GDM1 (cell line): ENCODE measurements at regions not wholly inside any gene's neighbourhood (a gene's known extent, or its start where the extent isn't known, plus 50 kb on each side); places are given as distances from the start of the nearest gene placed in this dataset.

Experiments
- DNase-seq: peaks from one replicate; lab custom pipeline; 2025; lab: John Stamatoyannopoulos, UW

- DNase-seq: no peak
Observed at GRCh38 chr20:56925082-56925830, 296.1 kb downstream of the TFAP2C start.

GRCh38 chr20:56925831-56926170 is 296.7 kb downstream of the TFAP2C start:
- no peak for DNase-seq

- no peak for DNase-seq
Observed at GRCh38 chr20:56926501-56926900, 297.4 kb downstream of the TFAP2C start.

- DNase-seq: no peak
Observed at GRCh38 chr20:56927127-56927526, 298.0 kb downstream of the TFAP2C start.

GRCh38 chr20:56928007-56928406 is 298.9 kb downstream of the TFAP2C start:
- DNase-seq: no peak

- no peak for DNase-seq
Observed at GRCh38 chr20:56929606-56930005, 300.5 kb downstream of the TFAP2C start.

GRCh38 chr20:56930876-56931275 is 301.8 kb downstream of the TFAP2C start:
- no peak for DNase-seq

GRCh38 chr20:56932575-56933330 is 303.6 kb downstream of the TFAP2C start:
- DNase-seq: no peak

- DNase-seq: no peak
Observed at GRCh38 chr20:56933331-56933698, 304.2 kb downstream of the TFAP2C start.

- DNase-seq: no peak
Observed at GRCh38 chr20:56934888-56935287, 305.8 kb downstream of the TFAP2C start.

GRCh38 chr20:56940466-56940865 is 311.4 kb downstream of the TFAP2C start:
- no peak for DNase-seq

- DNase-seq: no peak
Observed at GRCh38 chr20:56941101-56941686, 312.1 kb downstream of the TFAP2C start.

GRCh38 chr20:56943946-56944945 is 315.1 kb downstream of the TFAP2C start:
- no peak for DNase-seq

GRCh38 chr20:56945057-56945456 is 316.0 kb downstream of the TFAP2C start:
- DNase-seq: no peak

GRCh38 chr20:56945901-56946300 is 316.8 kb downstream of the TFAP2C start:
- DNase-seq: no peak

- DNase-seq: no peak
Observed at GRCh38 chr20:56949318-56949717, 317.1 kb downstream of the BMP7 start.

GRCh38 chr20:56952258-56953047 is 314.0 kb downstream of the BMP7 start:
- DNase-seq: no peak

- no peak for DNase-seq
Observed at GRCh38 chr20:56953048-56953586, 313.3 kb downstream of the BMP7 start.

- DNase-seq: no peak
Observed at GRCh38 chr20:56954797-56955196, 311.6 kb downstream of the BMP7 start.

GRCh38 chr20:56955680-56956079 is 310.8 kb downstream of the BMP7 start:
- DNase-seq: no peak

GRCh38 chr20:56956534-56956933 is 309.9 kb downstream of the BMP7 start:
- no peak for DNase-seq
